IgD-negative memory B cell (primary cell): ENCODE measurements at regions not wholly inside any gene's neighbourhood (a gene's known extent, or its start where the extent isn't known, plus 50 kb on each side); places are given as distances from the start of the nearest gene placed in this dataset.

Experiments
- H3K27ac Mint-ChIP-seq, 3 donors: one replicate each; pipeline ENCODE4 v1.8.0; 2020 to 2022; ENCODE audit warnings: mild to moderate bottlenecking in 3 of 3, mixed read lengths in 3 of 3, moderate library complexity in 1 of 3
- H3K27me3 Mint-ChIP-seq: one replicate; pipeline ENCODE4 v1.8.0; 2021; ENCODE audit warnings: mixed read lengths
- H3K36me3 Mint-ChIP-seq: one replicate; pipeline ENCODE4 v1.8.0; 2020; ENCODE audit warnings: mild to moderate bottlenecking, mixed read lengths
- H3K4me1 Mint-ChIP-seq, 3 donors: one replicate each; pipeline ENCODE4 v1.8.0; 2020 to 2022; ENCODE audit warnings: mixed read lengths in 3 of 3, mild to moderate bottlenecking in 1 of 3
- H3K4me3 Mint-ChIP-seq, 4 donors: one replicate each; pipeline ENCODE4 v1.8.0; 2020 to 2022; ENCODE audit warnings: mild to moderate bottlenecking in 4 of 4, mixed read lengths in 4 of 4, moderate library complexity in 3 of 4
- H3K9me3 Mint-ChIP-seq, 3 donors: one replicate each; pipeline ENCODE4 v1.8.0; 2020 to 2021; ENCODE audit warnings: mixed read lengths in 3 of 3, mild to moderate bottlenecking in 1 of 3

DNA sequence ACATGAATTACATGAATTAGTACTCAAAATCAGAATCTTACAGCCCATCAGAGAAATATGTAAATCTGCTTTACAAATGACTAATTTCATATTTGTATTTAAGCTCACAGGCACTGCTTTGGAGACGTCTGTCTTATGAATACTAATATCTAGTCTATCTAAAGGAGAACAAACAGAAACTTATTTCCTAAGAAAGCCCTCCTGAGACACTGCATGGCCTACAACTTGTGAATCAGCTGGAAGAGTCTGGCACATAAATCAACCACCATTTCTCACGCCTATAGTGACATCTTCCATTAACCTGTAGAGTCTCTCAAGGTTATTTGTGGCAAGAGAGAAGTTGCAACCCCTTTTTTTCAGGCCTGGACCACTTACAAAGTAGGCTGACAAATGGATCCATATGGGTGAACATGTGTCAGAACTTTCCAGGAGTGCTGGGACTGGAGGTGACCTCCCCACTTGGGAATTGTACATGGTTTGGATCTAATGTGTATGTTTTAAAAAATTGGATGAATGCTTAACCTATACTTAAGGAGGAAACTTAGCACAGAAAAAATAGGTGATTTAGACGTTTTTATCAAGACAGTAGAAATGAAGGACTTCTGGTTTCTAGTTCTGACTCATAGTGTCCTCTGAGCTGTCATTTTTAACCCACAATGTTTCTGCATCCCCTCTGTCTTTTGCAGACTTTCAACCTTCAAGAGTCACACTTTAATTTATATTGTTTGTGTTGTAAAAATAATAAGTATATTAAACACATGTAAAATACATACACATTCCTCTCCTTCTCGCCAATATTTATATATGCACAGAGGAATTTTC, 83.2 kb upstream of the ARHGAP24 start:
- H3K27ac Mint-ChIP-seq: peak overlapping the region in 1 of 3 donors; percentile 74
- H3K4me1 Mint-ChIP-seq: peaks cover 18 to 25% (median 24%) of the 10 kb centered on the region in 3 donors
- H3K4me3 Mint-ChIP-seq: peak overlapping the region in 2 of 4 donors; percentile 56 to 76
- H3K9me3 Mint-ChIP-seq: peaks cover 0 to 3% (median 0%) of the 10 kb centered on the region in 3 donors
- no peaks in the 10 kb centered on the region for H3K27me3 Mint-ChIP-seq
- peaks cover 2% of the 10 kb centered on the region for H3K36me3 Mint-ChIP-seq

DNA sequence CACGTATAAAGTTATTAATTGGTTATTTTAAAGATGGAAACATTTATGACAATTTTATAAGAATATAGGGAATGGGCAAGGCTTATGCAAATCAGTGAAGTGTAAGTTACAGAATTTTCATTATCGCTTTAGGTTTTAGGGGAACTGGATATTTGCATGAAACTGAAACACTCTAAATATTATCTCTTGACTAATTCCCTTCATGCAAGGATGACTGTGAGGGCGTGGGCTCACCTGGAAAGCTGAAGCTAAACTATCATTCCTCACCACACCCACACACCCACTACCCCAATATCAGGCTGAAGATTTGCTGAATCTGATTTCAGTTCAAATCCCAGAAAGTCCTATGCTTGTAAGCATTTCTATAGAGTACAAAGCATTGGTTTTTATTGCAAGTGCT, 81.7 kb upstream of the ARHGAP24 start:
- H3K9me3 Mint-ChIP-seq: peaks cover 0 to 3% (median 0%) of the 10 kb centered on the region in 3 donors

DNA sequence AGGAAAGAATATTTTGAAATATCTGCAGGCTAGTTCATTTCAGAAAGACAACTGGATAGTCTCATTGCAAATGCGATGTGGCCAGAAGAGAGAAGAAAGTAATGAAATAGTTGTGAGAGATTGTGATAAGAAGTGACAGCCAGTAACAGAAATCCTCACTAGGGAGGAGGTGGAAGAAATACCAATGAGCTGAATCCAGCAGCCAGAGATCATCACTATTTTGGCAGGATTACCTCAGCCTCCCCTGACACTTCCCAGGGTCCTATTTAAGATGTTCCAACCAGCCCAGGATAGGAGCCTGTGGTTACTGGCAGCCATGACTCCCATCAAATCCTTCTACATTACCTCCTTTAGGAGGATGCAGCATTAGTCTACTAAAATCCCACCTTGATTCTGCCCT, 76.7 kb upstream of the ARHGAP24 start:
- peaks cover 1% of the 10 kb centered on the region for H3K36me3 Mint-ChIP-seq
- peaks cover 1% of the 10 kb centered on the region for H3K27me3 Mint-ChIP-seq
- no peaks in the 10 kb centered on the region for H3K9me3 Mint-ChIP-seq
- peaks cover 15 to 19% (median 16%) of the 10 kb centered on the region in 3 donors for H3K4me1 Mint-ChIP-seq
- H3K27ac Mint-ChIP-seq: no peak overlapping the region
- no peak overlapping the region for H3K4me3 Mint-ChIP-seq

More for the DNA sequence above, 81.7 kb upstream of the ARHGAP24 start:
- H3K4me1 Mint-ChIP-seq: peaks cover 18 to 25% (median 24%) of the 10 kb centered on the region in 3 donors
- H3K27me3 Mint-ChIP-seq: no peaks in the 10 kb centered on the region
- H3K27ac Mint-ChIP-seq: no peak overlapping the region
- no peaks in the 10 kb centered on the region for H3K36me3 Mint-ChIP-seq
- peak overlapping the region in 2 of 4 donors; percentile 73 to 82 for H3K4me3 Mint-ChIP-seq

DNA sequence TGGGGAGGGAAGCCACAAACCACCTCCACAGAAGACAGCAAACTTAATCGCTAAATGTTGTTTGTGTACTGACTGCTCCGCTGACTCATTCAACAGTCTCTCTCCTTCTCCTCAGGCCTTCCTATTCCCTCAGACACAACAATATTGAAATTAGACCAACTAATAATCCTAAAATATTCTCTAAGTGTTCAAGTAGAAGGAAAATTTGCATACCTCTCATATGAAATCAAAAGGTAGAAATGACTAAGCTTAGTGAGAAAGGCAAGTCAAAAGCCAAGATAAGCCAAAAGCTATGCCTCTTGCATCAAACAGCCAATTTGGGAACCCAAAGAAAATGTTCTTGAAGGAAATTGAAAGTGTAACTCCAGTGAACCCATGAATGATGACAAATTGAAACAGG, 75.7 kb upstream of the ARHGAP24 start:
- no peaks in the 10 kb centered on the region for H3K9me3 Mint-ChIP-seq
- peaks cover 10 to 11% (median 10%) of the 10 kb centered on the region in 3 donors for H3K4me1 Mint-ChIP-seq
- peaks cover 1% of the 10 kb centered on the region for H3K36me3 Mint-ChIP-seq
- peaks cover 1% of the 10 kb centered on the region for H3K27me3 Mint-ChIP-seq
- H3K4me3 Mint-ChIP-seq: peak overlapping the region in 2 of 4 donors; percentile 74
- peak overlapping the region in 1 of 3 donors; percentile 43 for H3K27ac Mint-ChIP-seq

DNA sequence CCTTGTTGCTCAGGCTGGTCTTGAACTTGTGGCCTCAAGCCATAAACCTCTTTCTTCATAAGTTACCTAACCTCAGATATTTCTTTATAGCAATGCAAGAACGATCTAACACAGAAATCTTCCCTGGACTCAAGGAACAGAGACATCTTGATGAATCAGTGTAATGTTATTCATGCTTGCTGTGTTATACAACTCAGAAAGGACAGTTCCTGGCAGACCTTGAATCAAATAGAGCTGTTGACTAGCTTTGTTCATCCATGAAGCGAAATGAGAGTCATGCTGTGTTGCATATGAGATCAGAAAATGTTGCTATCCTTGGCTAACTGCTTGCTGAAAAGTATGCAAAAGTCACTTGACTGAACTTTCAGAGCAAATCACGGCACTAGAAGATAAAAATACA, 72.6 kb upstream of the ARHGAP24 start:
- Mint-ChIP-seq H3K9me3 (no peaks in the 10 kb centered on the region), H3K4me3 (no peak overlapping the region), H3K27ac (no peak overlapping the region), H3K4me1 (peaks cover 10% of the 10 kb centered on the region in 3 donors), H3K36me3 (peaks cover 1% of the 10 kb centered on the region), H3K27me3 (peaks cover 1% of the 10 kb centered on the region)

DNA sequence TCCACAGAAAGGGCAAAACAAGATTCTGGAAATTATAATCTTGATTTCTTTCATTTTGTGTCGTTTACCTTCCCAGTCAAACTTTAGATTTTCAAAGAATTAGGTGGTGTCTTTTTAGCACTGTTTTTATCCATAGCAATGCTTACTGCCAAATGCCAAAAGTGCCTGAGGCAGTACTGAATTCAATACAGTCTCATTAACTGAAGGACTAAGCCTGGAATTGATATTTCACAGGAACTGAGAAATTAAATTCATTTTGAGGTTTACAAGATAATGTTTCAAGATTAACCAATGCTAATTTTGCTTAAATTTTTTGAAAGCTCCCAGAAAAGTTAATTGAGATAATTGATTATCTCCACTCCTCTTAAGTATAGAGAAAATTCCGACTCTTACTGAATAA, 68.8 kb upstream of the ARHGAP24 start:
- Mint-ChIP-seq H3K27ac (no peak overlapping the region), H3K4me1 (peaks cover 0 to 1% (median 0%) of the 10 kb centered on the region in 3 donors), H3K36me3 (no peaks in the 10 kb centered on the region), H3K4me3 (no peak overlapping the region), H3K27me3 (no peaks in the 10 kb centered on the region), H3K9me3 (no peaks in the 10 kb centered on the region)

DNA sequence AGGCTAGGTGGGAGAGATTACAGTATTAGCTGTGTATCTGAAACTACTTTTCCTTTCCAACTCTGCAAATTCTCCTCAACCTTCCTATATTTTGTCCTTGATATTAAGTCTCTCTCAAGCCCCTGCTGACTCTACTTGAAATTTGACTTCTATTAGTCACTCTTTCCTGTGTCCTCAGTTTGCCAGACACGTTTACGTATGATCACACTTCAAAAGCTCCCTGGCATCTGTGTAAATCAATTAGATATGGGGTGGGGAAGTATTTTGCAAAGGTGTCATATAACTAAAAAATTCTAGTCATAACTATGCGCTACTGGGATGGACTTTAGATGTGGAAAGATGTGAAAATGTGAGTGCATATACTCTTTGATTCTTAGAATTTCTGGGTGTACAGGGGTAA, 67.4 kb upstream of the ARHGAP24 start:
- no peak overlapping the region for H3K4me3 Mint-ChIP-seq
- H3K27me3 Mint-ChIP-seq: no peaks in the 10 kb centered on the region
- no peaks in the 10 kb centered on the region for H3K36me3 Mint-ChIP-seq
- H3K4me1 Mint-ChIP-seq: no peaks in the 10 kb centered on the region
- no peaks in the 10 kb centered on the region for H3K9me3 Mint-ChIP-seq
- H3K27ac Mint-ChIP-seq: no peak overlapping the region

DNA sequence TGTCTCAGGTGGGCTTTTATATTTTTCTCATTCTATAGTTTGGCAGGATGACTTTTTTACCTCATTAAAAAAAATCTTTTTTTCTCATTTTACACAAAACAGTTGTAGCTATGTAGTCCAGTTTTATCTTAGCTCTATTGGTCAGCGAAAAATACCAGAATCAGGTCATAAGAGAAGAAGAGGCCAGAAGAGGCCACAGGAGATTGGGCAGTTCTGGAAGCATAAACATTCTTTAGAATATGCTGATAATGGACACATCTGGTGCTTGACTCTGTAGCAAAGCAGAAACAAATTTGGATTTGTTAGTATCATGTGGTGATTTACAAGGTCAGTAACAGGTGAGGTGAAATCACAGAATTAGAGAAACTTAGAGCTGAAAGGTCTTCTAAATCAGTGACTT, 66.6 kb upstream of the ARHGAP24 start:
- Mint-ChIP-seq H3K4me3 (no peak overlapping the region), H3K36me3 (no peaks in the 10 kb centered on the region), H3K27ac (no peak overlapping the region), H3K9me3 (no peaks in the 10 kb centered on the region), H3K27me3 (no peaks in the 10 kb centered on the region), H3K4me1 (no peaks in the 10 kb centered on the region)

DNA sequence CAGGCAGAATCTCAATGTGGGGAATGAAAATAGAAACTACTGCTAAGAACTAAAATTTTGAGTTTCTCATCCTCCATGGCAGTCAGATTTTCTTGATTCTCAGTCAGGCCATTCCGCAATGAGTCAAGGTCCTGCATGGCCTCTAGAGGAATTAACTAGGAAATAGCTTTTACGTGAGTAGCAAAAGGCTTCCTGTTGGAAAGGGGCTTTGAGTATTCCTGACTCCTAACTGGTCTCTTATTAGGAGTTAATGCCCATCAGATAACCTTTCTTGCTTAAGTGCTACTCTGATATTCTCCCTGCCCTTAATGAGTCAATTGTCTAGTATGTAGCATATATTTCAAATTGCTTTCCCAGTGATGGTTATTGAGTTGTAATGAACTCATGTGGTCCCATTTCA, 65.7 kb upstream of the ARHGAP24 start:
- H3K36me3 Mint-ChIP-seq: no peaks in the 10 kb centered on the region
- no peaks in the 10 kb centered on the region for H3K27me3 Mint-ChIP-seq
- no peak overlapping the region for H3K4me3 Mint-ChIP-seq
- H3K4me1 Mint-ChIP-seq: no peaks in the 10 kb centered on the region
- H3K27ac Mint-ChIP-seq: no peak overlapping the region
- H3K9me3 Mint-ChIP-seq: no peaks in the 10 kb centered on the region

DNA sequence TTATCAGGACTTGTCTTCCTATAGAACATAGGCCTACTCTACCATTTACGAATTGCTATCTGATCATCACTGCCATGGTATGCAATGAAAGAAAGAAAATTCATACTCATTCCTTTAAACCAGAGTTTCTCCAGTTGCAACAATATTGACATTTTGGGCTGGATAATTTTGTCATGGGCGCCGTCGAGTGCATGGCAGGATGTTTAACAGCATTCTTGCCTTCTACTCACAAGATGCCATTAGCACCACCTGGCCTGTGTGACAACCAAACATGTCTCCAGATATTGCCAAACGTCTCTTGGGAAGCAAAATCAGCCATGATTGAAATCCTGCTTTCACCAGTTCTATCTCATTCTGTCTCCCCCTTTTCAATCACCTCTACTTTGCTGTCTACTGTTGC, 63.6 kb upstream of the ARHGAP24 start:
- no peak overlapping the region for H3K27ac Mint-ChIP-seq
- H3K9me3 Mint-ChIP-seq: no peaks in the 10 kb centered on the region
- no peaks in the 10 kb centered on the region for H3K27me3 Mint-ChIP-seq
- no peak overlapping the region for H3K4me3 Mint-ChIP-seq
- no peaks in the 10 kb centered on the region for H3K36me3 Mint-ChIP-seq
- no peaks in the 10 kb centered on the region for H3K4me1 Mint-ChIP-seq

DNA sequence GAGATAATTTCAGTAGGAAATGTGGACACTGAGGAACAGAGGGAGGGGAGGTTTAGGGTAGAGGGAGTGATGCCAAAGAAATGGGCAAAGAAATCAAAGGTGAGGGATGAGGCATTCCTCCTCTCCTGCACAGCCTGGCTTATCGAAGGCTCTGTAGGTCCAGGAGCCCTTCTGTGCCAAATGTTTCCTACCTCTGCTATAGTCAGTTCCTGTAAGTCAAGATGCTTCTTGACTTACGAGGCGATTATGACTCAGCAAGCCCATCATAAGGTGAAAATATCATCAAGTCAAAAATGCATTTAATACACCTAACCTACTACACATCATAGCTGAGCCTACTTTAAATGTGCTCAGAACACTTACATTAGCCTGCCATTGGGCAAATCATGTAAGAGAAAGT, 60.0 kb upstream of the ARHGAP24 start:
- Mint-ChIP-seq H3K27ac (no peak overlapping the region), H3K27me3 (no peaks in the 10 kb centered on the region), H3K4me3 (no peak overlapping the region), H3K4me1 (peaks cover 2 to 9% (median 2%) of the 10 kb centered on the region in 3 donors), H3K9me3 (no peaks in the 10 kb centered on the region), H3K36me3 (no peaks in the 10 kb centered on the region)

DNA sequence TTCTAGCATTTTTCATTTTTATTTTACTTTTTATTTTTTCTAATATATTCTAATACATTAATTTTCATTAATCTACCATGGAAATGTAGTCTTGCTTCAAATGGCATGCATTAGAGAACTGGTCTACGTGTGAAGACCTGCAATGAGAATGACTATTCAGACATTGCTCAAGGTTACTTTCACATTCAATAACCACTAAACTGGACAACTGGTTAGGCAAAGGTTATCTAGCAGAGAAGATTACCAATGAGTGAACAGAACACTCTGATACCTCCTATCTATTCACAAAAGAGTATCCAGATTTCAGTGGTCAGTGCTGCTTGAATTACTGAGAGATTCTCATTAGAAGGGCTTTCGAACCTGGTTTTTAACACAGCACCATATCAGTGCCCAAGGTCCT, 58.9 kb upstream of the ARHGAP24 start:
- Mint-ChIP-seq H3K4me3 (no peak overlapping the region), H3K27me3 (no peaks in the 10 kb centered on the region), H3K36me3 (no peaks in the 10 kb centered on the region), H3K27ac (no peak overlapping the region), H3K9me3 (no peaks in the 10 kb centered on the region), H3K4me1 (peaks cover 5 to 18% (median 12%) of the 10 kb centered on the region in 3 donors)

DNA sequence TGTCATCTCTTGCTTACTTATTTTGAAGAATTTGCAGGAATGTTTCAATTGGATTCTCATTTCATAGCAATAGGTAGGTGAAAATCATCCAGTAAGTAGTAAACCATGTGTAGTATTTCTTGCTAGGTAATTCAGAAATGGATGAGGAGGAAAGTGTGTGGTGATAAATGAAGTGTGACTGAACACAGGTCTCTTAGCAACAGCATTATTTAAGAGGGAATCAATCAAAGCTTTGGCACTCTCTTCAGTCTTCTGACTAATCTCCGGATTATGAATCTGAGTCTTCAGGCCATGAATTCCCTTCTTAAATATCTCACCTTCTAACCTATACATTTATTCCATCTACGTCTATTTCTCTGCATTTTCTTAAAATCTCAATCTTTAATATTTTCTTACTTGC, 55.8 kb upstream of the ARHGAP24 start:
- peaks cover 12 to 34% (median 27%) of the 10 kb centered on the region in 3 donors for H3K4me1 Mint-ChIP-seq
- no peaks in the 10 kb centered on the region for H3K36me3 Mint-ChIP-seq
- H3K4me3 Mint-ChIP-seq: no peak overlapping the region
- no peaks in the 10 kb centered on the region for H3K9me3 Mint-ChIP-seq
- no peak overlapping the region for H3K27ac Mint-ChIP-seq
- H3K27me3 Mint-ChIP-seq: no peaks in the 10 kb centered on the region

DNA sequence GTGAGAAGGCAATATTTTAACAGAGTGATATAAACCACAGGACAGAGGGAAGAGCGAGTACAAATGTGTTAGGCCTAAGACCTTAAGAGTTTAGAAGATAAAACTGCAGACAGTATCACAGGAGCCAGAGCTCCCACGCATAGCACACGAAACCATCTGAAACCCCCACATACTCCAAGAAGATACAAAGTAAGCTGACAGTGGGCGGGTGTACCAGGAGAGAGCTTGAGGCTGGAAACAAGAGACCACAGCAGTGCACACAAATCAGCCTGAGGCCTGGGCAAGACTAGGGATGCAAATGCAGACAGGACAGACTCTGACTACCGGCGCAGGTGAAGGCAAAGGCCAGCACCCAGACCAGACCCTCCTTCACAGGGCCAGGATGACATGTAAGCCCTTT, 54.1 kb upstream of the ARHGAP24 start:
- no peaks in the 10 kb centered on the region for H3K9me3 Mint-ChIP-seq
- H3K27me3 Mint-ChIP-seq: no peaks in the 10 kb centered on the region
- peak overlapping the region in 1 of 3 donors; percentile 86 for H3K27ac Mint-ChIP-seq
- peaks cover 12 to 43% (median 32%) of the 10 kb centered on the region in 3 donors for H3K4me1 Mint-ChIP-seq
- peak overlapping the region in 1 of 4 donors; percentile 61 for H3K4me3 Mint-ChIP-seq
- H3K36me3 Mint-ChIP-seq: peaks cover 3% of the 10 kb centered on the region

DNA sequence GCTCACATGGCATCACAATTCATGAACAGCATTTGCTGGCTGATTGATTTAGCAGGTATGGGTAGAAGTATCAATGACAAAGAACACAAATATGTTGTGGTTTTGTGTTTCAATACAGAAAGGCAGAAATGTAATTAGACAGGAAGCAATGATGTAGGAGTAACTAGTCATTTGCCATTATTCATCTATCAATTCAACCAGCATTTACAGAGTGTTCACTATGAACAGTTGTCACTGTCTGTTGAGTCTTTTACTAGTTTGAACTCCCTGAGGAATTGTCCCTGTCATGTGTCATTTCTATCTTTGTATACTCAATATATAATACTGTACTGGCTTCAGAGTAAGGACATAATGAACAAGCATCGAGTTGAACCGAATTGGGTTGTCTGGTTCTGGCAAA, 51.5 kb upstream of the ARHGAP24 start:
- Mint-ChIP-seq H3K9me3 (no peaks in the 10 kb centered on the region), H3K27ac (no peak overlapping the region), H3K4me1 (peaks cover 12 to 42% (median 35%) of the 10 kb centered on the region in 3 donors)

More for the DNA sequence above, 51.5 kb upstream of the ARHGAP24 start:
- no peaks in the 10 kb centered on the region for H3K27me3 Mint-ChIP-seq
- H3K36me3 Mint-ChIP-seq: peaks cover 3% of the 10 kb centered on the region
- H3K4me3 Mint-ChIP-seq: peak overlapping the region in 1 of 4 donors; percentile 9
